Ishikawa (cell line): ENCODE measurements at regions not wholly inside any gene's neighbourhood (a gene's known extent, or its start where the extent isn't known, plus 50 kb on each side); places are given as distances from the start of the nearest gene placed in this dataset.

Experiments used
- CREB1 ChIP-seq: IDR thresholded peaks from 2 replicates; pipeline ENCODE4 v1.6.1; 2012; ENCODE audit warnings: low read depth
- EP300 ChIP-seq: IDR thresholded peaks from 2 replicates; pipeline ENCODE4 v1.6.1; 2012; ENCODE audit warnings: borderline replicate concordance
- RAD21 ChIP-seq: IDR thresholded peaks from 2 replicates; pipeline ENCODE4 v1.6.1; 2012; ENCODE audit warnings: low read depth
- YY1 ChIP-seq: IDR thresholded peaks from 2 replicates; pipeline ENCODE4 v1.6.1; 2012; ENCODE audit warnings: low read depth
- ZBTB7A ChIP-seq: IDR thresholded peaks from 2 replicates; pipeline ENCODE4 v1.6.1; 2012; ENCODE audit warnings: low read depth
- TF ChIP-seq, protein P1 (sequence below): IDR thresholded peaks from 2 replicates; pipeline ENCODE4 v1.6.1; 2012; ENCODE audit warnings: low read depth, mild to moderate bottlenecking

- TF ChIP-seq, protein P1, sequence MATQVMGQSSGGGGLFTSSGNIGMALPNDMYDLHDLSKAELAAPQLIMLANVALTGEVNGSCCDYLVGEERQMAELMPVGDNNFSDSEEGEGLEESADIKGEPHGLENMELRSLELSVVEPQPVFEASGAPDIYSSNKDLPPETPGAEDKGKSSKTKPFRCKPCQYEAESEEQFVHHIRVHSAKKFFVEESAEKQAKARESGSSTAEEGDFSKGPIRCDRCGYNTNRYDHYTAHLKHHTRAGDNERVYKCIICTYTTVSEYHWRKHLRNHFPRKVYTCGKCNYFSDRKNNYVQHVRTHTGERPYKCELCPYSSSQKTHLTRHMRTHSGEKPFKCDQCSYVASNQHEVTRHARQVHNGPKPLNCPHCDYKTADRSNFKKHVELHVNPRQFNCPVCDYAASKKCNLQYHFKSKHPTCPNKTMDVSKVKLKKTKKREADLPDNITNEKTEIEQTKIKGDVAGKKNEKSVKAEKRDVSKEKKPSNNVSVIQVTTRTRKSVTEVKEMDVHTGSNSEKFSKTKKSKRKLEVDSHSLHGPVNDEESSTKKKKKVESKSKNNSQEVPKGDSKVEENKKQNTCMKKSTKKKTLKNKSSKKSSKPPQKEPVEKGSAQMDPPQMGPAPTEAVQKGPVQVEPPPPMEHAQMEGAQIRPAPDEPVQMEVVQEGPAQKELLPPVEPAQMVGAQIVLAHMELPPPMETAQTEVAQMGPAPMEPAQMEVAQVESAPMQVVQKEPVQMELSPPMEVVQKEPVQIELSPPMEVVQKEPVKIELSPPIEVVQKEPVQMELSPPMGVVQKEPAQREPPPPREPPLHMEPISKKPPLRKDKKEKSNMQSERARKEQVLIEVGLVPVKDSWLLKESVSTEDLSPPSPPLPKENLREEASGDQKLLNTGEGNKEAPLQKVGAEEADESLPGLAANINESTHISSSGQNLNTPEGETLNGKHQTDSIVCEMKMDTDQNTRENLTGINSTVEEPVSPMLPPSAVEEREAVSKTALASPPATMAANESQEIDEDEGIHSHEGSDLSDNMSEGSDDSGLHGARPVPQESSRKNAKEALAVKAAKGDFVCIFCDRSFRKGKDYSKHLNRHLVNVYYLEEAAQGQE = no peak
- no peak for TF ChIP-seq RAD21
- TF ChIP-seq ZBTB7A = no peak
- no peak for TF ChIP-seq CREB1
- no peak for TF ChIP-seq YY1
- no peak for TF ChIP-seq EP300
Observed at GRCh38 chr1:157409927-157410326, 142.4 kb downstream of the FCRL5 start.
